ENCODE measurements at regions not wholly inside any gene's neighbourhood (a gene's known extent, or its start where the extent isn't known, plus 50 kb on each side); places are given as distances from the start of the nearest gene placed in this dataset.

- H3K27me3 ChIP-seq (ENCODE audit: control insufficient read depth in 1 of 2, insufficient read depth in 1 of 2, low read length in 2 of 2) = no peaks in the 10 kb centered on the region
- H2BK5ac ChIP-seq (ENCODE audit: low read depth, low read length, poor library complexity, severe bottlenecking) = no peak overlapping the region
- no peak overlapping the region for H4K91ac ChIP-seq (ENCODE audit: low read length)
- no peak overlapping the region for H2BK120ac ChIP-seq (ENCODE audit: low read depth, low read length)
- no peak overlapping the region for H2BK12ac ChIP-seq (ENCODE audit: low read length in 2 of 2)
- no peak overlapping the region for H3K23ac ChIP-seq (ENCODE audit: low read length in 2 of 2)
- no peak overlapping the region for H3K4ac ChIP-seq (ENCODE audit: low read depth in 1 of 2, low read length in 2 of 2)
- no peaks in the 10 kb centered on the region for H3K4me1 ChIP-seq (ENCODE audit: control insufficient read depth, insufficient read depth, low read depth, low read length)
- no peak overlapping the region for H3K4me2 ChIP-seq (ENCODE audit: low read length, poor library complexity, severe bottlenecking)
- no peak overlapping the region for H3K4me3 ChIP-seq (ENCODE audit: insufficient read depth in 1 of 2, low read depth in 1 of 2, low read length in 2 of 2)
- no peak overlapping the region for H3K18ac ChIP-seq (ENCODE audit: low read depth in 1 of 2, low read length in 2 of 2)
- H4K8ac ChIP-seq (ENCODE audit: low read length) = no peak overlapping the region
- no peak overlapping the region for H2BK15ac ChIP-seq (ENCODE audit: low read depth, poor library complexity, severe bottlenecking)
- H3K36me3 ChIP-seq (ENCODE audit: control insufficient read depth in 1 of 2, insufficient read depth in 2 of 2, low read depth in 1 of 2, low read length in 2 of 2) = no peaks in the 10 kb centered on the region
- no peaks in the 10 kb centered on the region for H3K79me1 ChIP-seq (replicated peaks; ENCODE audit: low read length, poor library complexity, severe bottlenecking)
- H2AK5ac ChIP-seq (ENCODE audit: low read length, severe bottlenecking) = no peak overlapping the region
- DNase-seq = peak; percentile 80
- WGBS = no CpG with 5 or more reads among the region's 3 CpGs
- H3K14ac ChIP-seq (ENCODE audit: low read length in 2 of 2) = no peak overlapping the region
- H3K9ac ChIP-seq (ENCODE audit: low read length) = no peak overlapping the region
- H2AFZ ChIP-seq (ENCODE audit: low read depth, low read length) = no peak overlapping the region
- no peaks in the 10 kb centered on the region for H3K9me3 ChIP-seq (ENCODE audit: control insufficient read depth, low read length)
- no peak overlapping the region for H3K27ac ChIP-seq (ENCODE audit: low read length, poor library complexity, severe bottlenecking)
Observed at GRCh38 chr7:52500841-52501240, 534.6 kb upstream of the POM121L12 start.

GRCh38 chr7:52498366-52498765, 537.1 kb upstream of the POM121L12 start:
- Histone ChIP-seq H4K91ac (ENCODE audit: low read length) (no peak overlapping the region), H3K4ac (ENCODE audit: low read depth in 1 of 2, low read length in 2 of 2) (no peak overlapping the region), H2AK5ac (ENCODE audit: low read length, severe bottlenecking) (no peak overlapping the region), H2BK12ac (ENCODE audit: low read length in 2 of 2) (no peak overlapping the region), H2BK120ac (ENCODE audit: low read depth, low read length) (no peak overlapping the region), H3K23ac (ENCODE audit: low read length in 2 of 2) (no peak overlapping the region), H3K4me2 (ENCODE audit: low read length, poor library complexity, severe bottlenecking) (no peak overlapping the region), H3K79me1 (replicated peaks; ENCODE audit: low read length, poor library complexity, severe bottlenecking) (no peaks in the 10 kb centered on the region), H3K18ac (ENCODE audit: low read depth in 1 of 2, low read length in 2 of 2) (no peak overlapping the region), H2BK15ac (ENCODE audit: low read depth, poor library complexity, severe bottlenecking) (no peak overlapping the region), H3K4me3 (ENCODE audit: insufficient read depth in 1 of 2, low read depth in 1 of 2, low read length in 2 of 2) (no peak overlapping the region), H3K4me1 (ENCODE audit: control insufficient read depth, insufficient read depth, low read depth, low read length) (no peaks in the 10 kb centered on the region), H3K14ac (ENCODE audit: low read length in 2 of 2) (no peak overlapping the region), H3K27ac (ENCODE audit: low read length, poor library complexity, severe bottlenecking) (no peak overlapping the region), H4K8ac (ENCODE audit: low read length) (no peak overlapping the region), H2AFZ (ENCODE audit: low read depth, low read length) (no peak overlapping the region), H3K9ac (ENCODE audit: low read length) (no peak overlapping the region), H3K9me3 (ENCODE audit: control insufficient read depth, low read length) (no peaks in the 10 kb centered on the region), H3K27me3 (ENCODE audit: control insufficient read depth in 1 of 2, insufficient read depth in 1 of 2, low read length in 2 of 2) (no peaks in the 10 kb centered on the region), H3K36me3 (ENCODE audit: control insufficient read depth in 1 of 2, insufficient read depth in 2 of 2, low read depth in 1 of 2, low read length in 2 of 2) (no peaks in the 10 kb centered on the region), H2BK5ac (ENCODE audit: low read depth, low read length, poor library complexity, severe bottlenecking) (no peak overlapping the region)
- no CpG with 5 or more reads among the region's 1 CpG for WGBS
- DNase-seq = peak; percentile 77

GRCh38 chr7:52486267-52486666, 549.2 kb upstream of the POM121L12 start:
- Histone ChIP-seq H3K4me3 (ENCODE audit: insufficient read depth in 1 of 2, low read depth in 1 of 2, low read length in 2 of 2) (no peak overlapping the region), H3K27ac (ENCODE audit: low read length, poor library complexity, severe bottlenecking) (no peak overlapping the region), H3K23ac (ENCODE audit: low read length in 2 of 2) (no peak overlapping the region), H4K8ac (ENCODE audit: low read length) (no peak overlapping the region), H3K14ac (ENCODE audit: low read length in 2 of 2) (no peak overlapping the region), H2BK120ac (ENCODE audit: low read depth, low read length) (no peak overlapping the region), H3K27me3 (ENCODE audit: control insufficient read depth in 1 of 2, insufficient read depth in 1 of 2, low read length in 2 of 2) (no peaks in the 10 kb centered on the region), H2BK12ac (ENCODE audit: low read length in 2 of 2) (no peak overlapping the region), H3K18ac (ENCODE audit: low read depth in 1 of 2, low read length in 2 of 2) (no peak overlapping the region), H3K79me1 (replicated peaks; ENCODE audit: low read length, poor library complexity, severe bottlenecking) (no peaks in the 10 kb centered on the region), H3K36me3 (ENCODE audit: control insufficient read depth in 1 of 2, insufficient read depth in 2 of 2, low read depth in 1 of 2, low read length in 2 of 2) (no peaks in the 10 kb centered on the region), H3K9me3 (ENCODE audit: control insufficient read depth, low read length) (no peaks in the 10 kb centered on the region), H3K9ac (ENCODE audit: low read length) (no peak overlapping the region), H4K91ac (ENCODE audit: low read length) (no peak overlapping the region), H3K4me2 (ENCODE audit: low read length, poor library complexity, severe bottlenecking) (no peak overlapping the region), H3K4me1 (ENCODE audit: control insufficient read depth, insufficient read depth, low read depth, low read length) (no peaks in the 10 kb centered on the region), H2AK5ac (ENCODE audit: low read length, severe bottlenecking) (no peak overlapping the region), H3K4ac (ENCODE audit: low read depth in 1 of 2, low read length in 2 of 2) (no peak overlapping the region), H2BK15ac (ENCODE audit: low read depth, poor library complexity, severe bottlenecking) (no peak overlapping the region), H2AFZ (ENCODE audit: low read depth, low read length) (no peak overlapping the region), H2BK5ac (ENCODE audit: low read depth, low read length, poor library complexity, severe bottlenecking) (no peak overlapping the region)
- 57% methylated on average over 3 of the region's 3 CpGs for WGBS
- no peak for DNase-seq

- H3K4me1 ChIP-seq (ENCODE audit: control insufficient read depth, insufficient read depth, low read depth, low read length) = no peaks in the 10 kb centered on the region
- no peak overlapping the region for H2BK5ac ChIP-seq (ENCODE audit: low read depth, low read length, poor library complexity, severe bottlenecking)
- no peak overlapping the region for H3K27ac ChIP-seq (ENCODE audit: low read length, poor library complexity, severe bottlenecking)
- WGBS = 40% methylated on average over 1 of the region's 2 CpGs
- no peaks in the 10 kb centered on the region for H3K79me1 ChIP-seq (replicated peaks; ENCODE audit: low read length, poor library complexity, severe bottlenecking)
- H3K4me3 ChIP-seq (ENCODE audit: insufficient read depth in 1 of 2, low read depth in 1 of 2, low read length in 2 of 2) = no peak overlapping the region
- H2AFZ ChIP-seq (ENCODE audit: low read depth, low read length) = no peak overlapping the region
- no peak overlapping the region for H3K9ac ChIP-seq (ENCODE audit: low read length)
- no peak overlapping the region for H2AK5ac ChIP-seq (ENCODE audit: low read length, severe bottlenecking)
- no peak overlapping the region for H3K14ac ChIP-seq (ENCODE audit: low read length in 2 of 2)
- no peak overlapping the region for H3K23ac ChIP-seq (ENCODE audit: low read length in 2 of 2)
- H3K18ac ChIP-seq (ENCODE audit: low read depth in 1 of 2, low read length in 2 of 2) = no peak overlapping the region
- H3K9me3 ChIP-seq (ENCODE audit: control insufficient read depth, low read length) = no peaks in the 10 kb centered on the region
- no peaks in the 10 kb centered on the region for H3K27me3 ChIP-seq (ENCODE audit: control insufficient read depth in 1 of 2, insufficient read depth in 1 of 2, low read length in 2 of 2)
- no peak overlapping the region for H2BK120ac ChIP-seq (ENCODE audit: low read depth, low read length)
- no peaks in the 10 kb centered on the region for H3K36me3 ChIP-seq (ENCODE audit: control insufficient read depth in 1 of 2, insufficient read depth in 2 of 2, low read depth in 1 of 2, low read length in 2 of 2)
- no peak overlapping the region for H3K4me2 ChIP-seq (ENCODE audit: low read length, poor library complexity, severe bottlenecking)
- DNase-seq = peak; percentile 79
- H2BK15ac ChIP-seq (ENCODE audit: low read depth, poor library complexity, severe bottlenecking) = no peak overlapping the region
- H3K4ac ChIP-seq (ENCODE audit: low read depth in 1 of 2, low read length in 2 of 2) = no peak overlapping the region
- no peak overlapping the region for H4K8ac ChIP-seq (ENCODE audit: low read length)
- no peak overlapping the region for H4K91ac ChIP-seq (ENCODE audit: low read length)
- H2BK12ac ChIP-seq (ENCODE audit: low read length in 2 of 2) = no peak overlapping the region
Observed at GRCh38 chr7:52482076-52482475, 553.4 kb upstream of the POM121L12 start.

Measured in mesenchymal stem cell (in vitro differentiated cells and primary cell).